Gastrocnemius medialis (tissue), 4 donors: ENCODE measurements at regions not wholly inside any gene's neighbourhood (a gene's known extent, or its start where the extent isn't known, plus 50 kb on each side); places are given as distances from the start of the nearest gene placed in this dataset.

ENCODE experiments used
- ATAC-seq, 2 donors: fragments of 150-250 bp; one replicate each; pipeline ENCODE4 v1.9.1; 2016
- DNase-seq, 2 donors: peaks; one replicate each; pipeline ENCODE4 v3.0.0-alpha.2; 2019
- H3K27ac ChIP-seq, 4 donors: fragments of 200-600 bp; sonication (generic); 1 replicate in 1 of 4; 2 replicates in 3 of 4; pipeline ENCODE4 v1.5.1; 2016 to 2018; ENCODE audit warnings: mild to moderate bottlenecking in 2 of 4, moderate library complexity in 1 of 4
- H3K27me3 ChIP-seq, 3 donors: fragments of 200-600 bp; sonication (generic) in 2 of 3; 1 replicate in 1 of 3; 2 replicates in 2 of 3; pipeline versions ENCODE4 v1.5.1 to v1.6.0; 2016 to 2019; ENCODE audit warnings: mild to moderate bottlenecking in 1 of 3, moderate library complexity in 1 of 3
- H3K36me3 ChIP-seq, 2 donors: fragments of 200-600 bp; sonication (generic) in 1 of 2; one replicate each; pipeline ENCODE4 v1.5.1; 2017 to 2018
- H3K4me1 ChIP-seq, 2 donors: fragments of 200-600 bp; sonication (generic) in 1 of 2; one replicate each; pipeline ENCODE4 v1.5.1; 2016 to 2017; ENCODE audit warnings: mild to moderate bottlenecking in 2 of 2
- H3K4me3 ChIP-seq, 4 donors: fragments of 200-600 bp; sonication (generic) in 3 of 4; 1 replicate in 1 of 4; 2 replicates in 3 of 4; pipeline ENCODE4 v1.5.1; 2016 to 2019; ENCODE audit warnings: mild to moderate bottlenecking in 2 of 4
- H3K9me3 ChIP-seq, 3 donors: fragments of 200-600 bp; sonication (generic) in 2 of 3; 1 replicate in 1 of 3; 2 replicates in 2 of 3; pipeline ENCODE4 v1.5.1; 2016 to 2019
- POLR2A ChIP-seq, 2 donors: fragments of 450-650 bp; IDR thresholded peaks; one replicate each; pipeline ENCODE4 v1.6.1; 2017; ENCODE audit warnings: antibody characterized with exemption in 2 of 2, mild to moderate bottlenecking in 2 of 2, moderate library complexity in 2 of 2
- in situ Hi-C, 4 donors: fragments of 200-750 bp; cut with MboI; loops; one replicate each; pipeline versions ENCODE4 v1.15.0 to v1.8.0; 2017; ENCODE audit warnings: low sequenced_read_pairs in 4 of 4
- intact Hi-C: fragments of 100-400 bp; cut with DNase I; formaldehyde crosslinking; loops from one replicate; pipeline ENCODE4 v1.15.1; 2023; ENCODE audit warnings: low total_unique reads
- microRNA-seq, 2 donors: library from miRNA; unstranded; fragments of <30 nt; microRNA quantifications; one replicate each; pipeline ENCODE4, GENCODE V29; 2016; ENCODE audit warnings: borderline replicate concordance in 2 of 2
- TF ChIP-seq, protein P1 (sequence below), 5 experiments: fragments of 450-650 bp in 3 of 5; fragments of 200-600 bp in 2 of 5; sonication (generic) in 2 of 5; IDR thresholded peaks in 4 of 5; conservative IDR thresholded peaks in 1 of 5; 1 replicate in 4 of 5; 2 replicates in 1 of 5; pipeline ENCODE4 v1.5.1; 2016 to 2019; ENCODE audit warnings: antibody characterized with exemption in 5 of 5, mild to moderate bottlenecking in 3 of 5, moderate library complexity in 3 of 5

GRCh38 chr9:88937248-88937647, 54.0 kb upstream of the S1PR3 start:
- in situ Hi-C loops = no loop called here
- no peaks in the 10 kb centered on the region for H3K36me3 ChIP-seq
- intact Hi-C loops = no loop called here
- no peak for ATAC-seq
- no peaks in the 10 kb centered on the region for H3K9me3 ChIP-seq
- no peak overlapping the region for H3K4me3 ChIP-seq
- no peaks in the 10 kb centered on the region for H3K4me1 ChIP-seq
- DNase-seq = no peak
- H3K27ac ChIP-seq = no peak overlapping the region
- no peaks in the 10 kb centered on the region for H3K27me3 ChIP-seq
- no peak for TF ChIP-seq POLR2A (IDR thresholded peaks at IDR 0.05)
- TF ChIP-seq, protein P1, sequence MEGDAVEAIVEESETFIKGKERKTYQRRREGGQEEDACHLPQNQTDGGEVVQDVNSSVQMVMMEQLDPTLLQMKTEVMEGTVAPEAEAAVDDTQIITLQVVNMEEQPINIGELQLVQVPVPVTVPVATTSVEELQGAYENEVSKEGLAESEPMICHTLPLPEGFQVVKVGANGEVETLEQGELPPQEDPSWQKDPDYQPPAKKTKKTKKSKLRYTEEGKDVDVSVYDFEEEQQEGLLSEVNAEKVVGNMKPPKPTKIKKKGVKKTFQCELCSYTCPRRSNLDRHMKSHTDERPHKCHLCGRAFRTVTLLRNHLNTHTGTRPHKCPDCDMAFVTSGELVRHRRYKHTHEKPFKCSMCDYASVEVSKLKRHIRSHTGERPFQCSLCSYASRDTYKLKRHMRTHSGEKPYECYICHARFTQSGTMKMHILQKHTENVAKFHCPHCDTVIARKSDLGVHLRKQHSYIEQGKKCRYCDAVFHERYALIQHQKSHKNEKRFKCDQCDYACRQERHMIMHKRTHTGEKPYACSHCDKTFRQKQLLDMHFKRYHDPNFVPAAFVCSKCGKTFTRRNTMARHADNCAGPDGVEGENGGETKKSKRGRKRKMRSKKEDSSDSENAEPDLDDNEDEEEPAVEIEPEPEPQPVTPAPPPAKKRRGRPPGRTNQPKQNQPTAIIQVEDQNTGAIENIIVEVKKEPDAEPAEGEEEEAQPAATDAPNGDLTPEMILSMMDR (IDR thresholded peaks at IDR 0.05 in 4 of 5, conservative IDR thresholded peaks at IDR 0.05 in 1 of 5) = no peak

- intact Hi-C loops (no loop called here), in situ Hi-C loops (no loop called here)
- Histone ChIP-seq H3K4me1 (no peaks in the 10 kb centered on the region), H3K9me3 (no peaks in the 10 kb centered on the region), H3K27ac (no peak overlapping the region), H3K36me3 (no peaks in the 10 kb centered on the region), H3K27me3 (no peaks in the 10 kb centered on the region), H3K4me3 (no peak overlapping the region)
- TF ChIP-seq, protein P1 (IDR thresholded peaks at IDR 0.05 in 4 of 5, conservative IDR thresholded peaks at IDR 0.05 in 1 of 5) = no peak
- no peak for TF ChIP-seq POLR2A (IDR thresholded peaks at IDR 0.05)
- ATAC-seq = no peak
- DNase-seq = no peak
Observed at GRCh38 chr9:88938189-88938588, 53.1 kb upstream of the S1PR3 start.

Small RNA genes lying in the stretch of these regions (microRNA-seq; reads per million reads assigned to microRNA genes)
- gene MIR4289 = 0 reads per million in 2 donors
